HEK293 (cell line): ENCODE measurements at regions not wholly inside any gene's neighbourhood (a gene's known extent, or its start where the extent isn't known, plus 50 kb on each side); places are given as distances from the start of the nearest gene placed in this dataset.

Experiments
- CTCF ChIA-PET: fragments of 350-600 bp; formaldehyde crosslinking; extraction: SDS; loops from one replicate; lab custom pipeline; 2021; ENCODE audit warnings: antibody characterized with exemption; lab: Yijun Ruan, JAX
- POLR2A ChIA-PET: fragments of 300-600 bp; formaldehyde crosslinking; extraction: SDS; loops from one replicate; lab custom pipeline; 2020; ENCODE audit warnings: antibody characterized with exemption, inconsistent platforms; lab: Yijun Ruan, JAX
- H3K27ac ChIP-seq: fragments of 200-500 bp; sonication (Bioruptor generic); 2 replicates; pipeline ENCODE4 v1.5.1; 2014; ENCODE audit warnings: low read depth, low read length, control low read depth, inconsistent platforms; ENCODE audit errors: extremely low read depth
- H3K36me3 ChIP-seq, 2 experiments: fragments of 200-500 bp in 1 of 2; sonication (Bioruptor generic) in 1 of 2; 1 replicate in 1 of 2; 2 replicates in 1 of 2; pipeline ENCODE4 v1.5.1; 2014 to 2017; ENCODE audit warnings: inconsistent platforms in 2 of 2, low read length in 2 of 2; ENCODE audit not compliant: control insufficient read depth in 2 of 2, insufficient read depth in 1 of 2
- H3K4me1 ChIP-seq: fragments of 200-500 bp; sonication (Bioruptor generic); 2 replicates; pipeline ENCODE4 v1.5.1; 2014; ENCODE audit warnings: mild to moderate bottlenecking, low read length, inconsistent platforms; ENCODE audit not compliant: control insufficient read depth, insufficient read depth
- H3K4me3 ChIP-seq: 2 replicates; pipeline ENCODE4 v1.5.1; 2011; ENCODE audit warnings: low read depth, mild to moderate bottlenecking, control low read depth, low read length, moderate library complexity
- H3K9me3 ChIP-seq: fragments of 200-500 bp; sonication (Bioruptor generic); 2 replicates; pipeline ENCODE4 v1.5.1; 2014; ENCODE audit warnings: low read depth, low read length, inconsistent platforms; ENCODE audit not compliant: control insufficient read depth, insufficient read depth
- EGR2 ChIP-seq: fragments of 450-650 bp; formaldehyde crosslinking; IDR thresholded peaks from 2 replicates; pipeline ENCODE4 v1.5.1; 2016; ENCODE audit warnings: low read depth, missing biosample characterization, missing genetic modification characterization
- ELK4 ChIP-seq: IDR thresholded peaks from 2 replicates; pipeline ENCODE4 v1.6.1; 2011; ENCODE audit warnings: mild to moderate bottlenecking, low read depth, low read length, borderline replicate concordance
- PRDM2 ChIP-seq: fragments of 450-650 bp; formaldehyde crosslinking; IDR thresholded peaks from 2 replicates; pipeline ENCODE4 v1.5.1; 2016; ENCODE audit warnings: missing biosample characterization, missing genetic modification characterization, borderline replicate concordance
- PRDM6 ChIP-seq: fragments of 450-650 bp; formaldehyde crosslinking; IDR thresholded peaks from 2 replicates; pipeline ENCODE4 v1.5.1; 2017; ENCODE audit warnings: missing biosample characterization, missing genetic modification characterization
- SCRT2 ChIP-seq: fragments of 450-650 bp; formaldehyde crosslinking; IDR thresholded peaks from 2 replicates; pipeline ENCODE4 v1.5.1; 2016; ENCODE audit warnings: missing biosample characterization, missing genetic modification characterization
- TSHZ1 ChIP-seq: fragments of 450-650 bp; formaldehyde crosslinking; IDR thresholded peaks from 2 replicates; pipeline ENCODE4 v1.5.1; 2016; ENCODE audit warnings: missing biosample characterization, missing genetic modification characterization, borderline replicate concordance
- WT1 ChIP-seq: fragments of 450-650 bp; formaldehyde crosslinking; IDR thresholded peaks from 2 replicates; pipeline ENCODE4 v1.5.1; 2016; ENCODE audit warnings: missing biosample characterization, missing genetic modification characterization
- YY2 ChIP-seq: fragments of 450-650 bp; formaldehyde crosslinking; IDR thresholded peaks from 2 replicates; pipeline ENCODE4 v1.5.1; 2016; ENCODE audit warnings: missing biosample characterization, missing genetic modification characterization
- ZBTB44 ChIP-seq: fragments of 450-650 bp; IDR thresholded peaks from 2 replicates; pipeline ENCODE4 v1.5.1; 2018; ENCODE audit warnings: missing biosample characterization, mild to moderate bottlenecking, missing genetic modification characterization
- ZNF184 ChIP-seq: fragments of 450-650 bp; IDR thresholded peaks from 2 replicates; pipeline ENCODE4 v1.5.1; 2018; ENCODE audit warnings: missing biosample characterization, mild to moderate bottlenecking, missing genetic modification characterization
- ZNF19 ChIP-seq: fragments of 450-650 bp; formaldehyde crosslinking; IDR thresholded peaks from 2 replicates; pipeline ENCODE4; 2016; ENCODE audit warnings: missing biosample characterization, missing genetic modification characterization, low read depth
- ZNF274 ChIP-seq, 2 experiments: fragments of 200-500 bp in 1 of 2; fragments of 450-650 bp in 1 of 2; sonication (Bioruptor generic) in 1 of 2; formaldehyde crosslinking in 1 of 2; IDR thresholded peaks; 2 replicates each; pipeline versions ENCODE4 v1.5.1 to v1.6.1; 2014 to 2016; ENCODE audit warnings: borderline replicate concordance in 1 of 2, inconsistent platforms in 1 of 2, low read length in 1 of 2, missing biosample characterization in 1 of 2, missing genetic modification characterization in 1 of 2
- ZNF423 ChIP-seq: fragments of 450-650 bp; formaldehyde crosslinking; IDR thresholded peaks from 2 replicates; pipeline ENCODE4 v1.5.1; 2016; ENCODE audit warnings: missing biosample characterization, missing genetic modification characterization
- ZNF624 ChIP-seq: fragments of 450-650 bp; formaldehyde crosslinking; IDR thresholded peaks from 2 replicates; pipeline ENCODE4 v1.5.1; 2017; ENCODE audit warnings: missing biosample characterization, missing genetic modification characterization
- ZNF645 ChIP-seq: fragments of 450-650 bp; formaldehyde crosslinking; IDR thresholded peaks from 2 replicates; pipeline ENCODE4; 2016; ENCODE audit warnings: missing biosample characterization, missing genetic modification characterization
- ZNF747 ChIP-seq: fragments of 450-650 bp; formaldehyde crosslinking; IDR thresholded peaks from 2 replicates; pipeline ENCODE4 v1.5.1; 2016; ENCODE audit warnings: missing biosample characterization, missing genetic modification characterization
- ZSCAN23 ChIP-seq: fragments of 450-650 bp; formaldehyde crosslinking; IDR thresholded peaks from 2 replicates; pipeline ENCODE4 v1.5.1; 2016; ENCODE audit warnings: missing biosample characterization, missing genetic modification characterization
- ZSCAN30 ChIP-seq: fragments of 450-650 bp; IDR thresholded peaks from 2 replicates; pipeline ENCODE4 v1.5.1; 2018; ENCODE audit warnings: missing biosample characterization, mild to moderate bottlenecking, missing genetic modification characterization, moderate library complexity

- TF ChIP-seq ZNF184 (tag by site-specific recombination) (no peak; the same call in 1 of the 2 replicates), YY2 (no peak), PRDM2 (no peak), ELK4 (no peak), ZSCAN23 (tag by site-specific recombination) (no peak), ZNF274 (IDR thresholded peaks at IDR 0.05; ENCODE audit: low read length) (no peak), ZNF274 (tag by site-specific recombination; IDR thresholded peaks at IDR 0.05; ENCODE audit: borderline replicate concordance) (no peak), EGR2 (tag by site-specific recombination) (no peak)
Measured at GRCh38 chr3:14289590-14290461, 111.2 kb downstream of the LSM3 start (continued).

GRCh38 chr3:14290631-14291385 lies 111.6 kb upstream of the SLC6A6 start:
- CTCF ChIA-PET: interaction anchor here (0.5 to 1.6 kb wide), 4 partner anchors 30 to 769 kb away, joined by 3 to 6 read pairs (median 3); no protein-coding TSS in a partner anchor
- Histone ChIP-seq H3K9me3 (no peaks in the 10 kb centered on the region), H3K27ac (no peak overlapping the region), H3K36me3 (no peaks in the 10 kb centered on the region), H3K4me3 (no peak overlapping the region), H3K4me1 (peaks cover 5% of the 10 kb centered on the region; the same call in 1 of the 2 replicates)
- POLR2A ChIA-PET: no interaction called here
- TF ChIP-seq ZNF19 (tag by site-specific recombination): no peak
- peak; percentile 33; the same call in 1 of the 2 replicates for TF ChIP-seq ZBTB44 (tag by site-specific recombination)
- TF ChIP-seq ZNF624 (tag by site-specific recombination): no peak
- no peak for TF ChIP-seq ZNF423 (tag by site-specific recombination)
- TF ChIP-seq ZSCAN30 (tag by site-specific recombination): no peak
- no peak for TF ChIP-seq WT1
- no peak for TF ChIP-seq SCRT2 (tag by site-specific recombination)
- no peak for TF ChIP-seq ZNF645 (tag by site-specific recombination)
- TF ChIP-seq ZNF747 (tag by site-specific recombination): no peak
- no peak for TF ChIP-seq TSHZ1 (tag by site-specific recombination)
- TF ChIP-seq PRDM6 (tag by site-specific recombination): peak; percentile 78
